ENCODE measurements at regions not wholly inside any gene's neighbourhood (a gene's known extent, or its start where the extent isn't known, plus 50 kb on each side); places are given as distances from the start of the nearest gene placed in this dataset.

DNA sequence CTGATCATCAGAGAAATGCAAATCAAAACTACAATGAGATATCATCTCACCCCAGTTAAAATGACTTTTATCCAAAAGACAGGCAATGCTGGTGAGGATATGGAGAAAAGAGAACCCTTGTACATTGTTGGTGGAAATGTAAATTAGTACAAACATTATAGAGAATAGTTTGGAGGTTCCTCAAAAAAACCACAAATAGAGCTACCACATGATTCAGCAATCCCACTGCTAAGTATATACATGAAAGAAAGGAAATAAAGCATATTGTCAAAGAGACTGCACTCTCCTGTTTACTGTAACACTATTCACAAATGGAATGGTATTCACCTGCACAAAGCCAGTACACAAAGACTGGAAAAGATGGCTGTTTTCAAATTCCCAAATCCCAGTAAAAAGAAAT, 1233.7 kb downstream of the PCDH17 start:
- TF ChIP-seq, protein P1, sequence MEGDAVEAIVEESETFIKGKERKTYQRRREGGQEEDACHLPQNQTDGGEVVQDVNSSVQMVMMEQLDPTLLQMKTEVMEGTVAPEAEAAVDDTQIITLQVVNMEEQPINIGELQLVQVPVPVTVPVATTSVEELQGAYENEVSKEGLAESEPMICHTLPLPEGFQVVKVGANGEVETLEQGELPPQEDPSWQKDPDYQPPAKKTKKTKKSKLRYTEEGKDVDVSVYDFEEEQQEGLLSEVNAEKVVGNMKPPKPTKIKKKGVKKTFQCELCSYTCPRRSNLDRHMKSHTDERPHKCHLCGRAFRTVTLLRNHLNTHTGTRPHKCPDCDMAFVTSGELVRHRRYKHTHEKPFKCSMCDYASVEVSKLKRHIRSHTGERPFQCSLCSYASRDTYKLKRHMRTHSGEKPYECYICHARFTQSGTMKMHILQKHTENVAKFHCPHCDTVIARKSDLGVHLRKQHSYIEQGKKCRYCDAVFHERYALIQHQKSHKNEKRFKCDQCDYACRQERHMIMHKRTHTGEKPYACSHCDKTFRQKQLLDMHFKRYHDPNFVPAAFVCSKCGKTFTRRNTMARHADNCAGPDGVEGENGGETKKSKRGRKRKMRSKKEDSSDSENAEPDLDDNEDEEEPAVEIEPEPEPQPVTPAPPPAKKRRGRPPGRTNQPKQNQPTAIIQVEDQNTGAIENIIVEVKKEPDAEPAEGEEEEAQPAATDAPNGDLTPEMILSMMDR (IDR thresholded peaks at IDR 0.05; ENCODE audit: low read depth, low read length, missing input control), result no peak
- TF ChIP-seq RAD21 (IDR thresholded peaks at IDR 0.05), result no peak
- TF ChIP-seq, protein P2, sequence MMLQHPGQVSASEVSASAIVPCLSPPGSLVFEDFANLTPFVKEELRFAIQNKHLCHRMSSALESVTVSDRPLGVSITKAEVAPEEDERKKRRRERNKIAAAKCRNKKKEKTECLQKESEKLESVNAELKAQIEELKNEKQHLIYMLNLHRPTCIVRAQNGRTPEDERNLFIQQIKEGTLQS (IDR thresholded peaks at IDR 0.05), result no peak
- TF ChIP-seq JUND (IDR thresholded peaks at IDR 0.05), result no peak
- TF ChIP-seq, protein P3, sequence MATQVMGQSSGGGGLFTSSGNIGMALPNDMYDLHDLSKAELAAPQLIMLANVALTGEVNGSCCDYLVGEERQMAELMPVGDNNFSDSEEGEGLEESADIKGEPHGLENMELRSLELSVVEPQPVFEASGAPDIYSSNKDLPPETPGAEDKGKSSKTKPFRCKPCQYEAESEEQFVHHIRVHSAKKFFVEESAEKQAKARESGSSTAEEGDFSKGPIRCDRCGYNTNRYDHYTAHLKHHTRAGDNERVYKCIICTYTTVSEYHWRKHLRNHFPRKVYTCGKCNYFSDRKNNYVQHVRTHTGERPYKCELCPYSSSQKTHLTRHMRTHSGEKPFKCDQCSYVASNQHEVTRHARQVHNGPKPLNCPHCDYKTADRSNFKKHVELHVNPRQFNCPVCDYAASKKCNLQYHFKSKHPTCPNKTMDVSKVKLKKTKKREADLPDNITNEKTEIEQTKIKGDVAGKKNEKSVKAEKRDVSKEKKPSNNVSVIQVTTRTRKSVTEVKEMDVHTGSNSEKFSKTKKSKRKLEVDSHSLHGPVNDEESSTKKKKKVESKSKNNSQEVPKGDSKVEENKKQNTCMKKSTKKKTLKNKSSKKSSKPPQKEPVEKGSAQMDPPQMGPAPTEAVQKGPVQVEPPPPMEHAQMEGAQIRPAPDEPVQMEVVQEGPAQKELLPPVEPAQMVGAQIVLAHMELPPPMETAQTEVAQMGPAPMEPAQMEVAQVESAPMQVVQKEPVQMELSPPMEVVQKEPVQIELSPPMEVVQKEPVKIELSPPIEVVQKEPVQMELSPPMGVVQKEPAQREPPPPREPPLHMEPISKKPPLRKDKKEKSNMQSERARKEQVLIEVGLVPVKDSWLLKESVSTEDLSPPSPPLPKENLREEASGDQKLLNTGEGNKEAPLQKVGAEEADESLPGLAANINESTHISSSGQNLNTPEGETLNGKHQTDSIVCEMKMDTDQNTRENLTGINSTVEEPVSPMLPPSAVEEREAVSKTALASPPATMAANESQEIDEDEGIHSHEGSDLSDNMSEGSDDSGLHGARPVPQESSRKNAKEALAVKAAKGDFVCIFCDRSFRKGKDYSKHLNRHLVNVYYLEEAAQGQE (IDR thresholded peaks at IDR 0.05), result no peak
- TF ChIP-seq RXRA (IDR thresholded peaks at IDR 0.05), result no peak
